Amygdala (tissue), 56 donors: ENCODE measurements at regions not wholly inside any gene's neighbourhood (a gene's known extent, or its start where the extent isn't known, plus 50 kb on each side); places are given as distances from the start of the nearest gene placed in this dataset.

Experiments
- DNase-seq, 56 donors: peaks; one replicate each; lab custom pipeline; 2025; lab: John Stamatoyannopoulos, UW

DNA sequence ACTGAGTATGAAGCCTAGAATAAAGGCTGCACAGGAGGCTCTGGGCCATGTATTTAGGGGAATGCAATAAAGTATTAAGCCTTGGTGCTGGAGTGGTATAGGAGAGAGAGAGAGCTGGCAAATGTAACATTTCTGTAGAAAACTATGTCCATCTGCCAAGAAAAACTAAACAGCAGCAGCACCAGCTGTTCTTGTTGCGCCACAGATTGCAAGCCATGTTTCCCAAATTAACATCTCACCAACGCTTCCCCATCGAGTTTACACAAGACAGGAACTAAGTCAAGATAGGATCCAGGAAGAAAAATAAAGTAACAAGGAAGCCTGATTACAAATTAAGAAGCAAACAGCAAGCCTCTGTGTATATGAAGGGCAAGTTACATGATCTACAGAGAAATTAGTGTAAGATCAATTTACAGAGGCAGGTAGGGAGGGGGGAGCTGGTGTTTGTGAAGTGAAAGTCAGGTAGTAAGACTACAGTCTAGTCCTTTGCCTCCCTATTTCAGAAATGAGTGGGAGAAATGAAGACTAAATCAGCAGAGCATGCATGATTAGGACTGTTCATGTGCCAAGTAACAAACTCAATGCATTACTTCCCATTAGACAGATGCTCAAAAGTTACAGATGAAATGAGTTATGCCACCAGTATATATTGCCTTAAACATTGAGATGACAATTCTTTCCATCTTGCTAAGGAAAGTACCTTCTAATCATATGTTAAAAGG is 900.5 kb downstream of the EPHA3 start:
- DNase-seq = peak in 21 of 56 donors; percentile 1 to 65 (median 14)

DNA sequence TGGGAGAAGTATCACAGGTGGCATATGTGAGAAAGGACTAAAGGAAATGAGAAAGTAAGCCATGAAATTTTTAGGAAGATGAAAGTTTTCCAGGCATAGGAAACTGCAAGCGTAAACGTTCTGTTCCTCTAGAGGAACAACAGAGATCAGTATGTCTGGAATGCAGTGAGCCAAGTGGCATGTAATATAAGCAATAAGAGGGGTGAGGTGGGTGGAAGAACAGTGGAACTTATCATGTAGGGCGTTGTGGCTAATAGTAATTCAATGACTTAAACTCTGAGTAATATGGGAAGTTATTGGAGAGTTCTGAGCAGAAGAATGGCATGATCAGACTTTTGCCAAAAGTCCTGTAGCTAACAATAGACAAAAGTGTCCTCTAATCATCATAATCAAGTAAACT is 902.9 kb downstream of the EPHA3 start:
- DNase-seq = no peak

DNA sequence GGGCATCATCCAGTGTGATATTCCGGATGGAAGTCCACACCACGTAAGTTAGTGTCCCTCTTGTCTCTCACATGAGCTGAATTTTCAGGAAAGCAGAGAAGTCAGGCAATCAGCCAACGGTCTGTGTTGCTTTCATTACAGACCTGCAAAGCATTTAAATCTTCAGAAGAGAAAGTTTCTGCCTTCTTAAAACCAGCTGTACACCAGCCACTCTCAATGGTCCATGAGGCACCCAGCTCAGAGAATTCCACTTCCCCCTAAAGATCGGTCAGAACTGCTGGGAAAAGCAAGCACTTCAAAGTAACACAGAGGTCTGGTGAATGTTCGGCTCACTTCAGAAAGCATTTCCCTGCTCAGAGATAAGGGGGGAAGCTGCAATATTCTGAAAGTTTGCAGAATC is 903.7 kb downstream of the EPHA3 start:
- DNase-seq = peak in 1 of 56 donors; percentile 14

DNA sequence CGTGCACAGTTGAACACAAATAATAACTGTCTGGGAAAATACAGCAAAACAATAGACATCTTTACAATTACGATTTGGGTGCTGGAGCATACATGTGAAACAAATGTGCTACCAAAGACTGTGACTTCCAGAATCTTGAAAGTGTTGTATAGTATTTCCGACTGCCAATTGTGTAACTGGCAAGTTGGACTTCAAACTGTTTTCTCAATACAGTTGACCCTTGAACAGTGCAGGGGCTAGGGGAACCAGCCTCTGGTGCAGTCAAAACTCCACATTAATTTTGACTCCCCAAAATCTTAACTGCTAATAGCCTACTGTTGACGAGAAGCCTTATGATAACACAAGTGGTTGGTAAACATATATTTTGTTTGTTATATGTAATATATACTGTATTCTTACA is 904.2 kb downstream of the EPHA3 start:
- no peak for DNase-seq

DNA sequence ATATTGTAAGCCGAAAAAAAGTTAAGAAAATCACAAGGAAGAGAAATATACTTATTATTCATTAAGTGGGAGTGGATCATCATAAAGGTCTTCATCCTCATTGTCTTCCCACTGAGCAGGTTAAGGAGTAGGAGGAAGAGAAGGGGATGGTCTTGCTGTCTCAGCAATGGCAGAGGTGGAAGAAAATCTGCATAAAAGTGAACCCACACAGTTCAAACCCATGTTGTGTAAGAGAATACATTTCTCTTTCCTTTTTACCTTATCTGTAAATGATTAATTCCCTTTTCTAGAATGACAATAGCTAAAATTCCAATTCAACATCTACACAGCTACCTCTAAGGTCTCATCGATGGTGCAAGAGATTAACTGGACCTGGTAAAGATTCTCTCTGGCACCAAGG is 904.6 kb downstream of the EPHA3 start:
- DNase-seq = no peak

DNA sequence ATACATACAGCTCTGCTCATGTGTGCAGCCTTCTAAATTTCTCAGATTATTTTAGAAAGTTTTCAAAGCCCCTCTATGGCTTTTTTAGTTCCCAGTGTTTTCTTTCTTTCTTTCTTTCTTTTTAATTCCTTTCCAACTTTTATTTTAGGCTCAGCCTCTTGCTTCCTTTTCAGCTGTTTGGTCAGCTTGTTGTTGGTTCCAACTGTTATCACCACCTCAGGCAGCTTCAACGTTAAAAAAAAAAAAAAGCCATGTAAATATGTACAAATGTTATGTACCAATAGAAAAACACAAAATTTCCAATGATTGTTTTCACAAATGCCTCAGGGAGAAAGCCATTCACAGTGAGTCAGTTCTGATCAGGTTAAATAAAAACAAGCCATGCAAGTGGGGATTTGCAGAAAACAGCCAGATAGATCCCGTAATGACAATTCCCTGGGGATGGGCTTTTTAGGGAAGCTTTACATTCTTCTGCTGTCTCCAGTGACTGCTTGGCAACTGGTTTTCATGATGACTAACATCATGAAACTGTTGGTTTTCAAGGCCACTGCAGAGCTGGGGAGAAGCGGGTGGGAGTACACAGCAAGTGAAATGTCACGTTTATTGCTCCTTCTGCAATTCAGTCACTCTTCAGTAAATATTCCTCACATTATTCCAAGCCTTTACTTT is 908.4 kb downstream of the EPHA3 start:
- peak in 1 of 56 donors; percentile 25 for DNase-seq

DNA sequence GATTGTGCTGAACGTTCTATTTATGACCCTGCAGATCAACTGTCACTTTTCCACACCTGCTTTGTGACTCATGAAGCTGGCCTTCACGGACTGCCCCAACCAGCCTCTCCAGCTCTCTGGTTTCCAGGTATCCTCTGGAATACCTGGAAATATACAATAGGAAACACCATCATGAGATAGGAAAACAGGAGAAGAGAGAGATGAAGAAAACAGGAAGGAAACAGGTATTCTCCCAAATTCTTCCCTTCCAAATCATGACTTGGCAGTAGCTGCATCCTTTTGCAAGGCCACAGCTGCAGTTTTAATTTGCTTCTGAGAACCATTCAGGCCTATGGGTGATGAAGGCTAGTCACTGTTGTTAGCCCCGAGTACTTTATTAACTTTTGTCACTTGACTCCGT is 909.1 kb downstream of the EPHA3 start:
- DNase-seq = no peak

DNA sequence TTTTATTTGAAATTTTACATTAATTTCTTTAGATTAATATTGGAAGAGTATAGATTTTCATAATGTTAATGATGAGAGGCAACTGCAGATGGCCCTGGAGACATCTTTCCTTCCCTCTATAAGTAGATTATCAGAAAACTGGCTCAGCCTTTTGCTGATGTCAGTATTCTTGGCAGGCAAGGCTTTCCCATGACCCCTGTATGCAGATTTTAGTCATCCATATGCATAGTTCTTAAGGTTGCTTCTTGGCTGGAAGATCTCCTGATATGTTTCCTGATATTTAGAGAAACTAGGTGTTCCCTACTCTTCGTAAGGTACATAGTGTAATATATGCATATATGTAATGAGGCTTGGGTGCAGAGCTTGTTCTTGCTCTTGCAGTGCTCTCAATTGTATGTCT is 911.4 kb downstream of the EPHA3 start:
- no peak for DNase-seq

DNA sequence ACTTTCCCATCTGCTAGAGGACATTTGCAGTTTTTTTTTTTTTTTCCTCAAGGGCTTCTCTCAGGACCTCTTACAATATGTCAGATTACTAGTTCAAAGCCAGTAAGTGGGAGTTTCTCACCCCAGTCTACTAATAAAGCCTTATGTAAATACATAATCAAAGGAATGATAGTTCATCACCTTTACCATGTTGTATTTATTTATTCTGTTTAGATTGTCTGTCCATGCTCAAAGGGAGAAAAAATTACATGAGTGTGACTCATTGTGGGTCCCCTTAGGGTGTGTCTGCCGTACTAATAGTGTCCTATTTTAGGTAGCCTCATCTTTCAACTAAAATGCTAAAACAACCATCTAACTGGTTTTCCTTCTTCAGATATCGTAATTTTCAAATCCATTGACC is 917.6 kb downstream of the EPHA3 start:
- DNase-seq = no peak

DNA sequence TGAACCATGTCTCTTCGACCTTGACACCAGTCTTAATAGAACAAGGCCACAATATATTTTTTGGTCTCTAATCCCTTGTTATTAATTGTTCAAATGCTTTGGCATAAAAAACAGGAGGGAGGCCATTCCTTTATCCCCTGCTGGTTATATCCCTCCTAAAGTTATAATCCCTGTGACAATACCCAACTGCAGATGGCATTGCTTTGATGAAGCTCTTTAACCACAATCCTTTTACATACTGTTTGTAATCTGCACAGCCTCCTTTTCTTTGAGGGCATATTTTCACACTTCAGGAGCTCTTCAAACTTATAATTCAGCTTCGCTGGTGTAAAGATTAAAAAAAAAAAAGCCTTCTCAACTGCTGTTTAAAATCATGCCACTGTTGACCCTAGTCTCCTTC is 919.0 kb downstream of the EPHA3 start:
- no peak for DNase-seq

DNA sequence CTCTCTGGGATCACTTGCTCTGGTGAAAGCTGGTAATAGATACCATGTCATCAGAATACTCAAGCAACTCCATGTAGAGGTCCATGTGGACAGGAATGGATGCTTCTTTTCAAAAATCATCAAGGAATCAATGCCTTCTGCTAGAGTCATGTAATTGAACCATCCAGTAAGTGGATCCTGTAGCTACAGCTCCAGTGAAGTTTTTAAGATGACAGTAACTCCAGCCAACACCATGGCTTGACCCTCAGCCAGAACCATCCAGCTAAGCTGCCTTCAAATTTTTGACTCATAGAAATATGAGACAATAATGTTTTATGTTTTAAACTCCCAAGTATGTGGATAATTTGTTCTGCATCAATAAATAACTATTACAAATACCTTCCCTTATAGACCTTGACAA is 923.7 kb downstream of the EPHA3 start:
- DNase-seq = no peak

DNA sequence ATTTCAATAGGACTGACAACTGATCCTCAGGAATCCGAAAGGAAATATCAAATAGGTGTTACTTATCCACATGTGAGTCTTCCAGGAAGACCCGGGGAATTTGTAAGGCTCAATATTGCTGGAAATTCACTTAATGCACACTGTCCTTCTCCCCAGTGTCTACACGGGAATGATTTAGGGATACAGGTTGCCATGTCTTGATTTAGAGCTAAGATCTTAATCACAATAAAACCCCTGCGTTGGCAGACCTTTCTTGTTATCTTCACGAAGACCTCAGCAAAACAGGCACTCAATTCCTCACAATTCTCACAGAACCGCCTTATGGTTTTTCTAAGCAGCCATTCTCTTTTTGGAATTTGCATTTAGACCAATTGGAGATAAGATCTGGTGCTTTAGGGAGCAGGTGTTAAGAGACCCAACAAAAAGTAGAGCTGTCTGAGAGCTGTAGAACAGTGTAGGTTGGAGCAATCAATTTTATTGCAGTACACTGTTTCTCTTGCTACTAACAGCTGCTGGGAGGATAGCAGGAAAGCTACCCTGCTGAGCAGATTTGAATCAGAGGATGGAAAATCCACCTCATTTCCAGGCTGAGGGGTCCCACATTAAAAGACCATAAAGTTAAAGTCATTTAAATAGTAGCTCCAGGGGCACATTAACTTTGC is 925.7 kb downstream of the EPHA3 start:
- no peak for DNase-seq

DNA sequence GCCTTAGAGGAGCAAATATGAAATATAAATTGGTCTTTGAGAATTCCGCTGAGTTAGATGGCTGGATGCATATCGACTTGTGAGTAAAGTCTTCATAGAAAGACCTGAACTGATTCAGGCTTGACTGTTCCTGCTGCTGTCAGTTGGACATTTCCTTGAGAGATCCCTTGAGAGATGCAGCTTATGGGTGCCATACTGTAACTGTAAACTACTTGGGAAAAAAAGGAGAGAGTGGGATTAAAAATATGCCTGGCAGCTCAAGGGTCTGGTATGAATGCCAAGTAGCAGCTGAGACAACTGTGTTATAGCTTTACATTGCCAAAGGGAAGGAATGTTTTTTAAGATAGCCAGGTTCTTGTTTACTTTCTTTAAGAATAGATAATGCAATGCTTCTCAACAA is 926.6 kb downstream of the EPHA3 start:
- no peak for DNase-seq

DNA sequence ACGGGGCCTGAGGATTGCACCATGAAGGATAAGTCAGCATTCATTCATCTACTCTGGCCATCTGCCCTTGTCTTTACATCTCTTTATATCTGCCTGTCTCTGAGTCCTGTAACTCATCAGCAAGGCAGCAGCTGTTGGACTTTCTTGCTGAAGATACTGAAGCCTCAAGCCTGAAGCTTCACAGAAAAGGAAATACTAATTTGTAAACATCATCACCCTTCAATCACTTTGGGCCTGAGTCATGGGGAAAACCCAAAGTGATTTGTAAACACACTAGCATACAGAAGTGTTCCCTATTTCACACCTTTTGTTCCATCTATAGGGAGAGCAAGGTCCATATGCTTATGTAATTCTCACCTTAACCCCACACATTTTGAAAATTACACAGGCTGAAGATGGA is 928.2 kb downstream of the EPHA3 start:
- no peak for DNase-seq

DNA sequence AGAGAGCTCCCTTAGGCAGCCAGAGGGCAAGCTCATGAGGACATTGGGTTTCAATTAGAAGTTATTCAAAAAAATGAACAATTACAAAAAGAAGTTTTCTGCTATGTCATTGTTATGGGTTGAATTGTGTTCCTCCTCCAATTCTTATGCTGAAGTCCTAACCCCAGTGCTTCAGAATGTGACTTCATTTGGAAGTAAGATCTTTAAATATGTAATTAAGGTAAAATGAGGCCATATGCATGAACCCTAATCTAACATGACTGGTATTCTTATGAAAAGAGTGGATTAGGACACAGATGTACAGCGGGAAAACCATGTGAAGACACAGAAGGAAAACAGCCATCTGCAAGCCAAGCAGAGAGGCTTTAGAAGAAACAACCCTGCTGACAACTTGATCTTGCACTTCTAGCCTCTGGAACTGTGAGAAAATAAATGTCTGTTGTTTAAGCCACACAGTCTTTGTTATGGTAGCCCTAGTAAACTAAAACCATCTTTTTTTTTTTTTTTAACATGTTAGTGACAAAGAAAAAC is 929.6 kb downstream of the EPHA3 start:
- no peak for DNase-seq

DNA sequence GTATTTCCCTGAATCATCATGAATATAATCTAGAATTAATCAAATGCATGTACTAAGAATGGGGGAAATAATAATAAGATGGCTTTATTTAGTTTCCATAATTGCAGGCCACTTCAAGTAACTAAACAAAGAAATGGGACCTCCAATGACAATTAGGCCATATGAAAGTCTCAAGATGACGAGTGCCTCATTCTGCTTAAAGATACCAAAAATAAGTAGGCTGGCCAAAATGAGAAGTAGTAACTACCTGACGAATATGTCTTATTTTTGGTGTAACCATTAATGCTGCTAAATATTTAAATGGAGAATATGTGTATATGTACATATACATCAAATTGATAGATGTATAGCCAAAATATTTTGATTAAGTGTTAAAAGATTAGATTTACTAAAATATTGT is 932.6 kb downstream of the EPHA3 start:
- no peak for DNase-seq

DNA sequence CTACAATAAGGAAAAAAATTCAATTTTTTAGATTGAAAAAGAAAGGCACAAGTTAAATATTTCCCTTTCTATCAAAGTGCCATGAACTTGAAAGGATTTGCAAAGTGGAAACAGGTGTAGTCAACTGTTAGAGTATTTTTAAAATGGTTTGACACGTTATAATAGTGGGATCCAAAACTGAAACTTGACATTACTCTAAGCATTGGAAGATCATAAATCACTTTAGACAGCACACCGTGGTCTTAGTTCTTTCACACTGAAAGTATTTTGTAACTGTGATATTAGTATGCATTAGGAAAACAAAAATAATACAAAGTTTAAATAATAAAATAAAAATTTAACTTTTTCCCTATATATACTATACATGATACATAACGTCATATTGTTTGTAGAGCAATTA is 933.1 kb downstream of the EPHA3 start:
- DNase-seq = no peak

DNA sequence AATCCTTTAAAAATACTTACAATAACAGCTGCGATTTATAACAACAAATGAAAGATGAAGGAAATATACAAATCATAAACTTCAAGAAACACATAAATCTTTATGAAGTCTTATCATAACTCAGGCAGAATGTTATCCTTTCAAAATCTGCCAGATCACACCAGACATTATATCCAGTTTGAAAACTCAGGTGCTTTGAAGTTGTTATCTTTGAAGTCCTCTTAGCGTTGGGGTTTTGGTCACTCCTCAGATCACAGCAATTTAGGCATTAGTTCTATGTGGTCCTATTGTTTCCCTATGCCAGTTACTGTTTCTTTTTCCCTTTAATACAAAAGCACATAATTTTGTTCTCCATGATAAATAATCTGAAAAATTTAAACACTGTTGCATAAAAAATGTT is 934.6 kb downstream of the EPHA3 start:
- no peak for DNase-seq

DNA sequence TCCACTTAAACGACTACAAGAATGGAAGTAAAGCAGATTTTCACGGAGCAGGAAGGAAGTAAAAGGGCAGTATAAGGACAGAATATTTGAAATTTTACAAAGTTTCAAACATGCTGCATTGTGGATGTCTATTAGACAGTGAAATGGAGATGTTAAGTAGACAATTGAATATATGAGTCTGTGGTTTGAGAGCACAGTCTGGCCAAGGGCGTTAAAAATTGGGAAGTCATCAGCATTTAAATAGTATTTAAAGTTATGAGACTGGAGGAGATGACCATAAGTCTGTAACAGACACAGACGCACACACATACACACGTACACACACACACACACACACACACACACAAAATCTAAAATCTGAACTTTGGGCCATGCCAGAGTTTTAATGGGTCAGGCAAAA is 935.9 kb downstream of the EPHA3 start:
- no peak for DNase-seq

DNA sequence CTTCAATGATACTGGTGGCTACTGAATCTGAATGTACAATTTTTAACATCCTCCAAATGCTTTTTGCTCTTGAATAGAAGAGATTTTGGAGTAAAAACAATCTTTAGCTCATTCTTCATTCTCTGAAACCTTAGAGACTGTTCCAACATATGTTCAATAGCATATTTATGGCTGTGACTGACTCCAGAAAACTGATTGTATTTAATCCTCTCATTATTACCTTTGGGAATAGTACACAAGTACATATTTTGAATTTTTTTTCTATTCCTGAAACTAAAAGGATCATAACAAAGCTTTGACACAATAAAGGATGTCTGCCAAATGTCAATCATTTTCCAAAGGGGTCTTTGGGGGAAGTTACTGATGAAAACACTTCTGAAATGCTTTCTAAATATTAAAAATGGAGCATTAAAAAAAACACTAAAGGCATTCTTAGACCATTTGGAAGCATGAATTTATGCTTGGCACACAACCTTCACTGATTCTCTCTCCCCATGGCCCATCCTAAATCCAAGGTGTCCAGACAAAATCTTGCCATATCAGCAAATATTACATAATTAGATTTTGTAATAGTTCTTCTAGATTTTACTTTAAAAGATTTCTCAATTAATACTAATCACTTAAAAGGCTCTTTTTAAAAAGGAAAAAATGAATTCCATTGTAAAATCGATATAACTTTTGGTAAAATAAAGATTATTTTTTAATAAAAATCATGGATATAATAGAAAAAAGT is 936.8 kb downstream of the EPHA3 start:
- DNase-seq = no peak

DNA sequence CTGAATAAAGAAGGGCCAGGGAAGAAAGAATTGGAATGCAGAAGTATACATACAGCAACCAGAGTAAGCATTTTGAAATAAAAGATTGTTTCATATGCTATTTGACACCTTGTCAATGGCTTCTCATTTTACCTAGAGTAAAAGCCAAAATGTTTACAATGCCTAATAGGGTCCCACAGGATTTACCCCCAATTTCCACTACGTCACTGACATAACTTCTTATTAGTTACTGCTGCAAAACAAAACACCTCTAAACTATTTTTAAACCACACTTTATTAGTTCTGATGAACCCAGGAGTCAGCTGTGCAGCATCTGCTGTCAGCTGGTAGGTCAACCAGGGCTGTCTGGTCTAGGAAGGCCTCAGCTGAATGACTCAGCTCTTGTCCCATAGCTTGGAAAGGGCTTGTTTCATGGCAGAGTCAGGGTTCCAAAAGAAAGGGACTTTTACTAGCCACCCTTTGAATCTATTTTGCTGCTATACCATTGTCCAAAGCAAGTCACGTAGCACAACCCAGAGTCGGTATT is 945.1 kb downstream of the EPHA3 start:
- no peak for DNase-seq
